AML-193 (cell line): ENCODE measurements at regions not wholly inside any gene's neighbourhood (a gene's known extent, or its start where the extent isn't known, plus 50 kb on each side); places are given as distances from the start of the nearest gene placed in this dataset.

Experiments used
- DNase-seq, 2 experiments: peaks; one replicate each; lab custom pipeline; 2025; lab: John Stamatoyannopoulos, UW

- DNase-seq = no peak
Measured at GRCh38 chr5:74576941-74577456, 63.5 kb downstream of the ENC1 start.

- no peak for DNase-seq
Measured at GRCh38 chr5:74575741-74576538, 64.6 kb downstream of the ENC1 start.

GRCh38 chr5:74570250-74570649 is 70.3 kb downstream of the ENC1 start:
- DNase-seq = no peak

GRCh38 chr5:74567411-74567995 is 73.0 kb downstream of the ENC1 start:
- DNase-seq = no peak

- no peak for DNase-seq
Measured at GRCh38 chr5:74562122-74562521, 78.4 kb downstream of the ENC1 start.

GRCh38 chr5:74560245-74560644 is 80.3 kb downstream of the ENC1 start:
- DNase-seq = no peak

GRCh38 chr5:74556631-74557595 is 83.6 kb downstream of the ENC1 start:
- no peak for DNase-seq

- DNase-seq = no peak
Measured at GRCh38 chr5:74556006-74556405, 84.5 kb downstream of the ENC1 start.

GRCh38 chr5:74552101-74552500 is 88.4 kb downstream of the ENC1 start:
- DNase-seq = no peak

GRCh38 chr5:74550927-74551326 is 89.6 kb downstream of the ENC1 start:
- no peak for DNase-seq

GRCh38 chr5:74549384-74549783 is 91.1 kb downstream of the ENC1 start:
- DNase-seq = no peak

GRCh38 chr5:74546796-74547195 is 93.7 kb downstream of the ENC1 start:
- no peak for DNase-seq

GRCh38 chr5:74544811-74545210 is 95.7 kb downstream of the ENC1 start:
- no peak for DNase-seq

- DNase-seq = no peak
Measured at GRCh38 chr5:74543162-74543995, 97.1 kb downstream of the ENC1 start.

GRCh38 chr5:74542482-74542881 is 98.0 kb downstream of the ENC1 start:
- DNase-seq = no peak

GRCh38 chr5:74541381-74541781 is 99.1 kb downstream of the ENC1 start:
- DNase-seq = no peak

GRCh38 chr5:74540622-74541021 is 99.9 kb downstream of the ENC1 start:
- DNase-seq = no peak

GRCh38 chr5:74539986-74540385 is 100.5 kb downstream of the ENC1 start:
- DNase-seq = no peak

- peak; percentile 92 to 96 for DNase-seq
Measured at GRCh38 chr5:74538206-74538661, 102.3 kb downstream of the ENC1 start.

- DNase-seq = no peak
Measured at GRCh38 chr5:74536658-74537057, 103.9 kb downstream of the ENC1 start.

- no peak for DNase-seq
Measured at GRCh38 chr5:74535926-74536325, 104.6 kb downstream of the ENC1 start.
